NOMO-1 treated with DMSO at 0.1 percent for 48 hours (cell line): ENCODE measurements at regions not wholly inside any gene's neighbourhood (a gene's known extent, or its start where the extent isn't known, plus 50 kb on each side); places are given as distances from the start of the nearest gene placed in this dataset.

Experiments used
- DNase-seq: peaks from one replicate; lab custom pipeline; 2025; ENCODE audit not compliant: unreplicated experiment; lab: John Stamatoyannopoulos, UW

GRCh38 chr5:8944005-8944404 is 601.9 kb downstream of the SEMA5A start:
- DNase-seq: no peak

DNA sequence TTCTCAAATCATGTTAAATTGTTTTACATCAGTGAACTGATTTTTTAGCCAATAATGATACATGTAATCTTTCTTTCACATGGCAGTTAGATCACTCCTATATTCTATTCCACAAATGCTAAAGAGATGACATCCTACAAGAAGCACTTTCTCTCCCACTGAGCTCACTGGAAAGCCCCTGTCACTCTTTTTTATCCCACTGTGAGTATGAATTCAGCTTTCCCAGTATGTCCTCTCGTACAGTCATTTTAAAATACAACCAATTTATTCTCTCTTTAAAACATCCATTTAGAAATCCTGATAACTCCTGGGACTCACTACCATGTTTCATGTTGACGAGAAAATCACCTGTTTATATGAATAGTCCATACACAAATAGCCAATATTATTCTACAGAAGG is 599.9 kb downstream of the SEMA5A start:
- no peak for DNase-seq

- peak; percentile 12 for DNase-seq
Observed at GRCh38 chr5:8949908-8950307, 596.0 kb downstream of the SEMA5A start.

DNA sequence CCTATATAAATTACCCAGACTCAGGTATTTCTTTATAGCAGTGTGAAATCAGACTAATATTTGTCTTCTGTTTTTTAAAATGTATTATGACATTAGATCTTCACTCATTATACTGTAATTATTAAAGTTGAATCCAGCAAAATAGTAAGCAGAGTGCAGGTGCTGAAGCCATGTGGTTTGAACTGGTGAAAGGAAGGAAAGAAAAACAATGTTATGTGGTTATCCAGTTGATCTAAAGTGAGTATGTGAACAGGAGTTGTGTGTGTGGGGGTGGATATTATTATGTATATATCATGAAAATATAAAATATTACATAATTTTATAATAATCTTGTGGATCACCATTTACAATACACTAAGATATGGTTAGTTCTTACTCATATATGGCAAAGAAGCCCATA is 593.7 kb downstream of the SEMA5A start:
- no peak for DNase-seq

DNA sequence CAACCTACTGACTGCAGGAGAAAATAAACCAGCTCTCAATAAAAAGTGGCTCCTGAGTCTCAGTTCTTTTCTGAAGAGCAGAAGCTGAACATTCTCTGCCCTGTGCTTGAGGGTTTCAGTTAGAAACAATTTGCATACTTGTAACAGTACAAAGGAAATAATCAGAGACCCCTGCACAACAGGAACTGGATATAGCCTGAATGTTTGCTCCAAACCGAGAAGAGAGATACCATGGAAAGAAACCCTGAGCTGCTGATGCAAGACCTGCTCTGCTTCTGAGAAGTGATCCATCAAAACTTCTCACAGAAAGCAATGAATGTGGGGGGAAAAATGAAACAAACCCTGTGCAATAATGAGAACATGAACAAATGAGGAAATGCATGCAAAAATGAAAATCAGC is 592.9 kb downstream of the SEMA5A start:
- DNase-seq: no peak

DNA sequence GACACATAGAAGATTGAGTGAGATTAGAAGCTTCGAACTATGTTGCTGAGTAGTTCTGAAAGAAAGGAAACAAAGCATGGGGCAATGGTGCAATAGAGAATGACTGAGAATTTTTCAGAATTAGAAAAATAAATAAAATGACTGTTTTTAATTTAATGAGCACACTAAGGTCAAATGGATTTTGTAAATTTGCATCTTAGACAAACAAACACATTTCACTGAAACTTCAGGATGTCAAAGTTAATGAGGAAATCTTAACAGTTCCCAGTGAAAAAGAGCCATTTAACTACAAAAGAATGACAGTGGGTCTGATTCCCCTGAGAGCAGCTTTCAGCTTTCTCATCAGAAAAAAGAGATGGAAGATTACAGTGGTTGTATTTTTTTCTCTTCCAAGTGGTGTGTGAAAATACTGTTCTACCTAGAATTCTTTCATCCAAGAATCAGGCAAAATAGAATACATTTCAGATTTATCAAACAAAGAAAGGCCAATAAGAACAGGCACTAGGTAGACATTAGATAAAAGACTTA is 591.9 kb downstream of the SEMA5A start:
- DNase-seq: no peak

GRCh38 chr5:8954801-8955200 is 591.1 kb downstream of the SEMA5A start:
- DNase-seq: no peak

DNA sequence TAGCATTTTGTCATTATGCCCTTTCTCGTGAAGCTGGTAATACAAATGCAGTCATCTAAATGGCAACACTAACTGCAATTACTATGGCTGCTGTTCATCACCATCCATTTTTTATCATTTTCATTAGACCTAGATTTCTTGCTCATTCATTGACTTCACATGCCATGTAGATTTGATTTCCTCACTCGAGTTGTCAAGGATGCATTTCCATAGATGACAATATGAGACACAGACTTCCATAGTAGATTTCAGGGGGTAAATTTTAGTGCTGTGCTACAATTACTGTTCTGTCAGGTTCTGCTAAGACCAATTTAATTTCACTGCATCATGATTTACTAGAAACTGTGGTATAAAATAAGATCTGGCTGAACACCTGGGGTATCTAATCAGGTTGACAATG is 589.2 kb downstream of the SEMA5A start:
- no peak for DNase-seq

GRCh38 chr5:8958602-8959001 is 587.3 kb downstream of the SEMA5A start:
- DNase-seq: no peak

DNA sequence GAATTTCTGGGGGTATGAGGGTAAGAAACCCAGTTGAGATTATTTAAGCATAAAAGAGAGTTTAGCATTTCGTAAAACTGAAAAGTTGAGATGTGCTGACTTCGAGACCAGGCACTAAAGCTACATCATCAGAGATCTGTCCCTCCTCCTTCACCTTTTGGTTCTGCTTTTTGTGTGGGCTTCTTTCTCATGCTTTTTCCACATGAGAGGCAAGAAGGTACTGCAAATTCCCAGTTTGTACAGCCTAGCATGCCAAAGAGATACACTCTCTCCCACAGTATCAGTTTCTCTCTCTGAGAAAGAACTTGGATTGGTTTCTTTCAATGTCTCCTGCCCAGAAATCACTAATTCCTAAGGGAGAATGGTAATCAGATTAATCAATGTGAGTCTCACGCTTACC is 584.7 kb downstream of the SEMA5A start:
- no peak for DNase-seq

DNA sequence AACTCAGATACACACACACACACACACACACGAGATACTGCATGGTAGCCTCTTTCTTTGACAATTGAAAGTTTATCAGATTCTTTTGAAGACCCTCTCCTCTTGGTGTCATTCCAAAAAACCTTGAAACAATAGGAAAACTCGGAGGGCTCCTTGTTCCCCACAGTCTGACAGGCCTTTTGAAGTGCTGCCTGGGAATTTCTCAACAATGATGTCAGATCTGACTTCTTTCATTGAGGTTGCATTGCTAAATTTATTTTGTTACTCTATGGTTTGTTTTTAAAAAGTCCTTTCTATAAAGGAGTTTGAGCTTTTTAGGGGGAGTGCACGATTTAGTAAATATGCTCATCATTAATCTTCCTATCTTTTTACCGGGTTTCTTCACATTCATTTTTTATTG is 583.9 kb downstream of the SEMA5A start:
- no peak for DNase-seq

DNA sequence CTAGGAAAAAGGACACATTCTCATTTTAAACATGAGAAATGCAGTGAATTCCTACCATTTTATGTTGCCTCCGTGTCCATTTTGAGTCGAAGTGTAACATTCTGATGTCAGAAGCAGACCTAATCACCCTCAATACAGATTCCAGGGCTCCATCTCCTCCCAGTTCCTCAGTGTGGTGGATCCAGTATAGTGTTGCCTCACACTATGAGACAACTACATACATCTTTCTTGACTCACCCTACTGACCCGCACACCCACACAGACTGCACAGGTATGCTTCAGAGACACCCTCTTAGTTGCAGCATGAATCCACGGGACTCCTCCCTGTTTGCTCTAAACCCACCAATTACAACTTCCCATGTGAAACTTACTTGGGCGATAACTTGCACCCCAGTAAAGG is 564.9 kb downstream of the SEMA5A start:
- DNase-seq: no peak

- no peak for DNase-seq
Observed at GRCh38 chr5:8981496-8981895, 564.4 kb downstream of the SEMA5A start.

GRCh38 chr5:8984386-8984785 is 561.5 kb downstream of the SEMA5A start:
- no peak for DNase-seq
